ENCODE measurements at regions not wholly inside any gene's neighbourhood (a gene's known extent, or its start where the extent isn't known, plus 50 kb on each side); places are given as distances from the start of the nearest gene placed in this dataset.

- TF ChIP-seq CHD7 (IDR thresholded peaks at IDR 0.05; ENCODE audit: insufficient replicate concordance, low read length) (no peak), SP1 (IDR thresholded peaks at IDR 0.05; ENCODE audit: low read depth, low read length) (no peak), TCF12 (IDR thresholded peaks at IDR 0.05; ENCODE audit: low read depth, low read length) (no peak), MAX (IDR thresholded peaks at IDR 0.05) (no peak), YY1 (IDR thresholded peaks at IDR 0.05; ENCODE audit: low read depth, low read length) (no peak), CHD2 (IDR thresholded peaks at IDR 0.05; ENCODE audit: low read length) (no peak), CEBPB (IDR thresholded peaks at IDR 0.05; ENCODE audit: low read depth, low read length) (no peak), RAD21 (IDR thresholded peaks at IDR 0.05 in 1 of 2, conservative IDR thresholded peaks at IDR 0.05 in 1 of 2; ENCODE audit: low read depth in 2 of 2, low read length in 2 of 2) (no peak)
Observed at GRCh38 chr22:22355096-22355834, 110.7 kb downstream of the VPREB1 start (continued).

Data from H1 (cell line).